NT2/D1 (cell line): ENCODE measurements at regions not wholly inside any gene's neighbourhood (a gene's known extent, or its start where the extent isn't known, plus 50 kb on each side); places are given as distances from the start of the nearest gene placed in this dataset.

ENCODE experiments used
- SUZ12 ChIP-seq: IDR thresholded peaks from 2 replicates; pipeline ENCODE4 v1.6.1; 2011; ENCODE audit not compliant: insufficient read length, insufficient read depth; ENCODE audit errors: extremely low read depth
- YY1 ChIP-seq: IDR thresholded peaks from 2 replicates; pipeline ENCODE4 v1.6.1; 2011; ENCODE audit not compliant: insufficient read length, insufficient read depth
- ZNF274 ChIP-seq: IDR thresholded peaks from 2 replicates; pipeline ENCODE4 v1.6.1; 2011; ENCODE audit warnings: mild to moderate bottlenecking, low read depth, low read length

GRCh38 chr18:72636611-72637010 is 92.5 kb upstream of the CBLN2 start:
- TF ChIP-seq ZNF274 (no peak), YY1 (no peak), SUZ12 (no peak)
